ENCODE measurements at regions not wholly inside any gene's neighbourhood (a gene's known extent, or its start where the extent isn't known, plus 50 kb on each side); places are given as distances from the start of the nearest gene placed in this dataset.

- no peaks in the 10 kb centered on the region for H3K4me1 Mint-ChIP-seq
- no peaks in the 10 kb centered on the region for H3K36me3 Mint-ChIP-seq
- DNase-seq, result no peak
- H3K4me3 Mint-ChIP-seq, result no peak overlapping the region
- no peaks in the 10 kb centered on the region for H3K27me3 Mint-ChIP-seq
- ATAC-seq (ENCODE audit: low read depth), result no peak
- H3K9me3 Mint-ChIP-seq, result peaks cover 4% of the 10 kb centered on the region
- POLR2A ChIA-PET, result no interaction called here
- no peak overlapping the region for H3K27ac Mint-ChIP-seq
Measured at GRCh38 chr4:23547601-23548000, 342.2 kb downstream of the PPARGC1A start.

DNA sequence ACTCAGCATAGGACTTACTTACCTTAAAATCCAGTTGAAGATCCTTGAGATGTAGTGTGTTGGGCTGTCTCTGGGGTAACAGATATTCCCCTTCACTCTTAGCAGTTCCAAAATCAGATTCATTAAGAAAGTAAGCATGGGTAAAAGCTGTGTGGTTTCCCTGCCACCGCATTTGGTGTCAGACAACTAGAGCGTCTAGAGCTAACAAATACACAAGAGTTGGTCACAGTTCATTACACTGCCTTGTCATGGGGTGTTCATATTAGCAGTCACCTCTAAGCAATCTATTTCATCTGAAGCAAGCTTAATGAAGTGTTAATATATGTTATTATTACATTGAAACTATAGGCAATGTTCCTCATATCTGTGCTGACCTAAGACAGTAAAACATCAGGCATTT lies 342.8 kb downstream of the PPARGC1A start:
- H3K27me3 Mint-ChIP-seq, result no peaks in the 10 kb centered on the region
- H3K36me3 Mint-ChIP-seq, result no peaks in the 10 kb centered on the region
- peaks cover 4% of the 10 kb centered on the region for H3K9me3 Mint-ChIP-seq
- H3K27ac Mint-ChIP-seq, result no peak overlapping the region
- DNase-seq (no peak), ATAC-seq (ENCODE audit: low read depth) (no peak)
- POLR2A ChIA-PET, result no interaction called here
- H3K4me3 Mint-ChIP-seq, result no peak overlapping the region
- no peaks in the 10 kb centered on the region for H3K4me1 Mint-ChIP-seq

DNA sequence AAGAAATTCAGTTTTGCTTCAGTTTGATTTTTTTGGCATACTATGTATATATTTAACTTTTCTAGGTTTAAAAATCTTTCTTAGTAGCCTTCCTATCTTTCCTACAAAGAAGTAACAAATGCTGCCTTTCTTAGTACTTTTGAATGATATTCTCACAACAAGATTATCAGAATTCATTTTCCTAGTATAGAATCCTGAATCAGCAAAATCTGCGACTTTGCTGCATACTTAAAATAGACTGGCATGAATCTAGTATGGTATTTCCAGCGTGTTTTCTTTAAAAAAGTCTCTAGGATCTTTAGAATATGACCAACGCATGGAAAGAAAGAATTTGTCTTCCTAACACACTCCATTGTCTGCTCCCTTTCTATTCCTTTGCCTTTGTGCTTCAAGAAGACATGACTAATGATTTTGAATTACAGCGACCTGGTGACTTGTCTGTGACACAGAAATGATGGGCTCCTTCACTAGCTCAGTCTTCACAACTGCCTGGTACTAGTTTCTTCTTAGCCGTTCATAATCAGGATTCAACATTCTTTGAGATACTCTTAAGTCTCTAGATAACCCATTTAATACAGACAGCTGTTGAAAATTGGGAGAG lies 349.8 kb downstream of the PPARGC1A start:
- no peak overlapping the region for H3K27ac Mint-ChIP-seq
- ATAC-seq (ENCODE audit: low read depth), result no peak
- POLR2A ChIA-PET, result no interaction called here
- H3K4me3 Mint-ChIP-seq, result no peak overlapping the region
- H3K4me1 Mint-ChIP-seq, result no peaks in the 10 kb centered on the region
- H3K36me3 Mint-ChIP-seq, result no peaks in the 10 kb centered on the region
- no peaks in the 10 kb centered on the region for H3K27me3 Mint-ChIP-seq
- H3K9me3 Mint-ChIP-seq, result peaks cover 5% of the 10 kb centered on the region
- DNase-seq, result no peak

- no peak overlapping the region for H3K4me3 Mint-ChIP-seq
Measured at GRCh38 chr4:23533859-23534258, 356.0 kb downstream of the PPARGC1A start.

DNA sequence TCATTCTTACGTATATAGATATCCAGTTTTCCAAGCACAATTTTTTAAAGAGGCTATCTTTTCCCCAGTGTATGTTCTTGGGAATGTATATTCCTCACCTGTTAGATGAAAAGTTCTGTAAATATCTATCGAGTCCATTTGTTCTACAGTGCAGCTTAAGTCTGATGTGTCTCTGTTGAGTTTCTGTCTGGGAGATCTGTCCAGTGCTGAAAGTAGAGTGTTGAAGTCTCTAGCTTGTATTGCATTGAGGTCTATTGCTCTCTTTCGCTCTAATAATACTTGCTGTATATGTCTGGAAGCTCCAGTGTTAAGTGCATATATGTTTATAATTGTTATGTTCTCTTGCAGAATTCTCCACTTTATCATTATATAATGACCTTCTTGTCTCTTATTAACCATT lies 373.1 kb downstream of the PPARGC1A start:
- Mint-ChIP-seq H3K4me3 (no peak overlapping the region), H3K27me3 (no peaks in the 10 kb centered on the region), H3K4me1 (no peaks in the 10 kb centered on the region), H3K9me3 (peaks cover 5% of the 10 kb centered on the region), H3K27ac (no peak overlapping the region), H3K36me3 (no peaks in the 10 kb centered on the region)
- POLR2A ChIA-PET, result no interaction called here
- ATAC-seq (ENCODE audit: low read depth) (no peak), DNase-seq (no peak)

More at GRCh38 chr4:23533859-23534258, 356.0 kb downstream of the PPARGC1A start:
- Mint-ChIP-seq H3K4me1 (no peaks in the 10 kb centered on the region), H3K27ac (no peak overlapping the region), H3K36me3 (no peaks in the 10 kb centered on the region), H3K9me3 (peaks cover 4% of the 10 kb centered on the region), H3K27me3 (no peaks in the 10 kb centered on the region)
- ATAC-seq (ENCODE audit: low read depth) (no peak), DNase-seq (no peak)
- POLR2A ChIA-PET, result no interaction called here

DNA sequence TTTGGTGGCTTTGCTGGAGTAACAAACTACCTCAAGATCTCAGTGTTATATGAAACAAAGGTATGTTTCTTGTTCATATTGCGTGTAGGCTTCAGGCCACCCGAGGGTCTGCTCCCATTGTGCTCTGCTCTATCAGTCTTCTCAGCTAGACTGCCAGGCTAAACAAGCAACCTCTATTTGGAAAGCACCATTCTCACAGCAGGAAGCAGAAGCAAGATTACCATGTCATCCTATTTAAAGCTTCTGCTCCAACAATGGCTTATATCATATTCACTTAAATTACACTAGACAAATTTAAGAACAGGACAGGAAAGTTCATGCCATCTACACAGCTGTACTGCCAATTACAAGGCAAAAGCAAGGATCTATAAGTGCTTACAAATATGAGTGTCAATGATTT lies 385.8 kb downstream of the PPARGC1A start:
- peaks cover 2% of the 10 kb centered on the region for H3K9me3 Mint-ChIP-seq
- no peak for ATAC-seq (ENCODE audit: low read depth)
- H3K27ac Mint-ChIP-seq, result no peak overlapping the region
- no peaks in the 10 kb centered on the region for H3K27me3 Mint-ChIP-seq
- no peak for DNase-seq
- POLR2A ChIA-PET, result no interaction called here
- H3K36me3 Mint-ChIP-seq, result no peaks in the 10 kb centered on the region
- no peaks in the 10 kb centered on the region for H3K4me1 Mint-ChIP-seq
- no peak overlapping the region for H3K4me3 Mint-ChIP-seq

GRCh38 chr4:23500894-23501449 lies 388.9 kb downstream of the PPARGC1A start:
- peaks cover 2% of the 10 kb centered on the region for H3K9me3 Mint-ChIP-seq
- no peak for ATAC-seq (ENCODE audit: low read depth)
- POLR2A ChIA-PET, result no interaction called here
- no peaks in the 10 kb centered on the region for H3K4me1 Mint-ChIP-seq
- H3K27me3 Mint-ChIP-seq, result no peaks in the 10 kb centered on the region
- no peak for DNase-seq
- H3K27ac Mint-ChIP-seq, result no peak overlapping the region
- no peak overlapping the region for H3K4me3 Mint-ChIP-seq
- H3K36me3 Mint-ChIP-seq, result no peaks in the 10 kb centered on the region

DNA sequence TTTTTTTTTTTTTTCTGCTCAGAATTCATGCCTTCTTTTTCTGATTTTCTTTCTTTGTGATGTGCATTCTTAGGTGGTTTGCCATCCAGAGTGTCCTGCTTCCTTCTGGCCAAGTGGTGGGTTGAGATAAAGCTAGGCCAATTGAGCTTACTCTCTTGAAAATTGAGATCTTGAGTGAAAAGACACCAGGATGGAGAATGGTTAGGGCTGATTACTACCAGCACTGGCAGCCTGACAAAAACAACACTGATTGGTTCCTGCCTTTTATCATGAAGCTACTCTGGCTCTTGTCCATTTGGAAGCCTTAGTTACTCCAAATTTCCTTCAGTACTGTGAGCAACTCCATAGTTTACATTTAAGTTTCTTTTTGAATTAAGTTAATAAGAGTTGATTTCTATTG lies 404.0 kb downstream of the PPARGC1A start:
- DNase-seq (no peak), ATAC-seq (ENCODE audit: low read depth) (no peak)
- Mint-ChIP-seq H3K4me3 (no peak overlapping the region), H3K4me1 (no peaks in the 10 kb centered on the region), H3K27me3 (no peaks in the 10 kb centered on the region), H3K9me3 (no peaks in the 10 kb centered on the region), H3K36me3 (no peaks in the 10 kb centered on the region), H3K27ac (no peak overlapping the region)
- POLR2A ChIA-PET, result no interaction called here

- H3K4me3 Mint-ChIP-seq, result no peak overlapping the region
- DNase-seq (no peak), ATAC-seq (ENCODE audit: low read depth) (no peak)
- POLR2A ChIA-PET, result no interaction called here
- H3K4me1 Mint-ChIP-seq, result no peaks in the 10 kb centered on the region
- no peaks in the 10 kb centered on the region for H3K27me3 Mint-ChIP-seq
- no peaks in the 10 kb centered on the region for H3K36me3 Mint-ChIP-seq
- H3K9me3 Mint-ChIP-seq, result no peaks in the 10 kb centered on the region
- H3K27ac Mint-ChIP-seq, result no peak overlapping the region
Measured at GRCh38 chr4:23484689-23485088, 405.2 kb downstream of the PPARGC1A start.

GRCh38 chr4:23483320-23483960 lies 406.4 kb downstream of the PPARGC1A start:
- Mint-ChIP-seq H3K36me3 (no peaks in the 10 kb centered on the region), H3K4me1 (no peaks in the 10 kb centered on the region), H3K27ac (no peak overlapping the region), H3K9me3 (no peaks in the 10 kb centered on the region), H3K4me3 (no peak overlapping the region), H3K27me3 (no peaks in the 10 kb centered on the region)
- ATAC-seq (ENCODE audit: low read depth) (no peak), DNase-seq (no peak)
- POLR2A ChIA-PET, result no interaction called here

DNA sequence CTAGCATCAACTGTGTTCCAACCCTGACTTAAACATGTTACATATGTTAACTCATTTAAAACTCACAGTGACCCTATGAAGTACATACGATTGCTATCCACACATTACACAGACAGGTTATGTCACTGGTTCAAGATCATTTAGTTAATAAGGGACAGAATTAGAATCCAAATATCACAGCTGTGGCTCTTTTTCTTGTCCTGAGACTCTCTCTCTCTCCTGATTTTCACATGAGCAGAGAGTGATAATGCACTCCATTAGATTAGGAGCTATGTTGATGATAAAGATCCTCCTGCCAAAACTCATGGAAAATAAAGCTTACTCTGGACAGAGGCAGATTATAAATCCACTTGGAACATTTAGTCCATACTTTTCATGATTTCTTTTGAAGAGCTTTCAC lies 408.3 kb downstream of the PPARGC1A start:
- POLR2A ChIA-PET, result no interaction called here
- no peak overlapping the region for H3K27ac Mint-ChIP-seq
- no peaks in the 10 kb centered on the region for H3K36me3 Mint-ChIP-seq
- no peaks in the 10 kb centered on the region for H3K4me1 Mint-ChIP-seq
- no peak overlapping the region for H3K4me3 Mint-ChIP-seq
- ATAC-seq (ENCODE audit: low read depth) (no peak), DNase-seq (no peak)
- H3K27me3 Mint-ChIP-seq, result no peaks in the 10 kb centered on the region
- H3K9me3 Mint-ChIP-seq, result peaks cover 1% of the 10 kb centered on the region

- DNase-seq, result no peak
Measured at GRCh38 chr4:23477905-23478304, 411.9 kb downstream of the PPARGC1A start.

GRCh38 chr4:23476515-23477090 lies 413.2 kb downstream of the PPARGC1A start:
- H3K27ac Mint-ChIP-seq, result no peak overlapping the region
- H3K36me3 Mint-ChIP-seq, result no peaks in the 10 kb centered on the region
- POLR2A ChIA-PET, result no interaction called here
- H3K4me3 Mint-ChIP-seq, result no peak overlapping the region
- H3K4me1 Mint-ChIP-seq, result no peaks in the 10 kb centered on the region
- peaks cover 1% of the 10 kb centered on the region for H3K9me3 Mint-ChIP-seq
- H3K27me3 Mint-ChIP-seq, result no peaks in the 10 kb centered on the region
- ATAC-seq (ENCODE audit: low read depth) (no peak), DNase-seq (no peak)

More at GRCh38 chr4:23477905-23478304, 411.9 kb downstream of the PPARGC1A start:
- ATAC-seq (ENCODE audit: low read depth), result no peak
- Mint-ChIP-seq H3K9me3 (peaks cover 1% of the 10 kb centered on the region), H3K36me3 (no peaks in the 10 kb centered on the region), H3K4me1 (no peaks in the 10 kb centered on the region), H3K27me3 (no peaks in the 10 kb centered on the region), H3K27ac (no peak overlapping the region), H3K4me3 (no peak overlapping the region)
- POLR2A ChIA-PET, result no interaction called here

GRCh38 chr4:23463071-23463470 lies 426.8 kb downstream of the PPARGC1A start:
- ATAC-seq (ENCODE audit: low read depth), result no peak
- Mint-ChIP-seq H3K9me3 (peaks cover 3% of the 10 kb centered on the region), H3K4me3 (no peak overlapping the region), H3K27me3 (no peaks in the 10 kb centered on the region), H3K36me3 (no peaks in the 10 kb centered on the region), H3K4me1 (no peaks in the 10 kb centered on the region), H3K27ac (no peak overlapping the region)
- DNase-seq, result no peak
- POLR2A ChIA-PET, result no interaction called here

All from activated naive CD8-positive, alpha-beta T cell treated with anti-CD3 and anti-CD28 coated beads, Interleukin-2, amount 10 ng/mL, durations not matched to agents 7 days and 5 days (primary cell).